CD4-positive, alpha-beta T cell (primary cell): ENCODE measurements at regions not wholly inside any gene's neighbourhood (a gene's known extent, or its start where the extent isn't known, plus 50 kb on each side); places are given as distances from the start of the nearest gene placed in this dataset.

Source experiments
- ATAC-seq: fragments of 200-7000 bp; cut with Tn5 transposase; one replicate; pipeline ENCODE4 v1.10.0; 2022; ENCODE audit warnings: mild to moderate bottlenecking; ENCODE audit not compliant: poor library complexity
- CTCF ChIA-PET: fragments of 350-600 bp; sonication (Branson Sonifier 250); formaldehyde crosslinking; loops from one replicate; lab custom pipeline; 2021; ENCODE audit warnings: antibody characterized with exemption, inconsistent platforms; lab: Charles Lee
- POLR2A ChIA-PET: fragments of 350-600 bp; sonication (Branson Sonifier 250); formaldehyde crosslinking; loops from one replicate; lab custom pipeline; 2021; ENCODE audit warnings: antibody characterized with exemption, inconsistent platforms; lab: Charles Lee
- DNase-seq, 14 experiments: peaks; one replicate each; pipeline ENCODE4 v3.0.0-alpha.2; 2013 to 2020; ENCODE audit warnings: mixed read lengths in 2 of 14
- H3K27ac ChIP-seq, 2 donors: one replicate each; pipeline versions ENCODE4 v1.5.1 to v1.7.0; 2013; ENCODE audit warnings: low read length in 2 of 2, low read depth in 1 of 2, mild to moderate bottlenecking in 1 of 2
- H3K27me3 ChIP-seq, 2 experiments: 1 replicate in 1 of 2; 2 replicates in 1 of 2; pipeline versions ENCODE4 v1.6.1 to v1.7.0; 2013; ENCODE audit warnings: low read length in 2 of 2, control low read depth in 1 of 2, mild to moderate bottlenecking in 1 of 2, moderate library complexity in 1 of 2; ENCODE audit not compliant: insufficient read depth in 2 of 2, control insufficient read depth in 1 of 2
- H3K36me3 ChIP-seq: one replicate; pipeline ENCODE4 v1.6.1; 2013; ENCODE audit warnings: low read length, control low read depth; ENCODE audit not compliant: insufficient read depth
- H3K4me1 ChIP-seq: one replicate; pipeline ENCODE4 v1.6.1; 2013; ENCODE audit warnings: low read length, control low read depth; ENCODE audit not compliant: insufficient read depth
- H3K4me3 ChIP-seq: one replicate; pipeline ENCODE4 v1.5.1; 2013; ENCODE audit warnings: mild to moderate bottlenecking, low read length, moderate library complexity
- H3K9me3 ChIP-seq, 2 experiments: 1 replicate in 1 of 2; 2 replicates in 1 of 2; pipeline versions ENCODE4 v1.6.1 to v1.7.0; 2013; ENCODE audit warnings: low read length in 2 of 2, mild to moderate bottlenecking in 2 of 2, control low read depth in 1 of 2, moderate library complexity in 1 of 2; ENCODE audit not compliant: control insufficient read depth in 1 of 2, insufficient read depth in 1 of 2
- H3K27ac Mint-ChIP-seq: one replicate; pipeline ENCODE4 v1.8.0; 2020; ENCODE audit warnings: mixed read lengths
- H3K27me3 Mint-ChIP-seq: one replicate; pipeline ENCODE4 v1.8.0; 2021; ENCODE audit warnings: mixed read lengths
- H3K36me3 Mint-ChIP-seq: one replicate; pipeline ENCODE4 v1.8.0; 2021; ENCODE audit warnings: low read depth, mixed read lengths
- H3K4me1 Mint-ChIP-seq: one replicate; pipeline ENCODE4 v1.8.0; 2021; ENCODE audit warnings: low read depth, mixed read lengths
- H3K4me3 Mint-ChIP-seq: one replicate; pipeline ENCODE4 v1.8.0; 2020; ENCODE audit warnings: mild to moderate bottlenecking, mixed read lengths
- H3K9me3 Mint-ChIP-seq: one replicate; pipeline ENCODE4 v1.8.0; 2020; ENCODE audit warnings: mixed read lengths
- intact Hi-C, 2 experiments: fragments of 100-400 bp; cut with DNase I in 1 of 2; cut with micrococcal nuclease in 1 of 2; formaldehyde crosslinking; loops; one replicate each; pipeline versions ENCODE4 v1.15.1 to v1.9.0; 2023 to 2025; cut with DNase I, micrococcal nuclease
- TF ChIP-seq, protein P1 (sequence below): fragments of 200-600 bp; IDR thresholded peaks from one replicate; pipeline ENCODE4 v1.8.0; 2022; ENCODE audit warnings: antibody characterized with exemption, mild to moderate bottlenecking

DNA sequence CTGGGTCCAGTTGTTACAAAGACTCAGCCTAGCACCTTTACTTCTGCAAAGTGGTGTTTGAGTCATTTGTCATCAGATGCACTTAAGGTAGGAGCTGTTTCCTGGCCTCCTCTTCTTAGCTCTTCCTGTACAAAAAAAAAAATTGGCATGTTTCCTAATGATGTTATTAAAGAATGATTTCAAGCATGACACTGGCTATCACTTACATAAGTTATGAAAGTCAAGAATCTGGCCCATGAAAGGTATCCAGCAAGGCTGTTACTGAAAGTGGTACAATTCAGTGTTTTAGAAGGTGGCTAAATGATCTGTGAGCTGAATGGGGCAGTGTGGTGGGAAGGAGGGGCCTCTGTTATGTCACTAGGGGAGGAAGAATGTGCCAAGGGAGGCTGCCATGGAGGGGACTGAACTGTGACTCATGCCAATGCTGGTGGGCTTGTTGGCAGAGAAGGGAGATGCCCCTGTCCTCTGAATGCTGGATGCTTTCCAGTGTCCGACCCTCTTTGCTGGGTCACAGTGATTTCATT is 175.1 kb upstream of the MAP1B start:
- Mint-ChIP-seq H3K36me3 (no peaks in the 10 kb centered on the region), H3K4me3 (no peak overlapping the region), H3K27ac (no peak overlapping the region), H3K27me3 (peaks cover 42% of the 10 kb centered on the region), H3K9me3 (peaks cover 7% of the 10 kb centered on the region), H3K4me1 (no peaks in the 10 kb centered on the region)
- intact Hi-C loops = no loop called here
- CTCF ChIA-PET = no interaction called here
- H3K9me3 ChIP-seq = peaks cover 0 to 3% of the 10 kb centered on the region in 2 experiments
- no peaks in the 10 kb centered on the region for H3K36me3 ChIP-seq
- H3K4me3 ChIP-seq = no peak overlapping the region
- TF ChIP-seq, protein P1, sequence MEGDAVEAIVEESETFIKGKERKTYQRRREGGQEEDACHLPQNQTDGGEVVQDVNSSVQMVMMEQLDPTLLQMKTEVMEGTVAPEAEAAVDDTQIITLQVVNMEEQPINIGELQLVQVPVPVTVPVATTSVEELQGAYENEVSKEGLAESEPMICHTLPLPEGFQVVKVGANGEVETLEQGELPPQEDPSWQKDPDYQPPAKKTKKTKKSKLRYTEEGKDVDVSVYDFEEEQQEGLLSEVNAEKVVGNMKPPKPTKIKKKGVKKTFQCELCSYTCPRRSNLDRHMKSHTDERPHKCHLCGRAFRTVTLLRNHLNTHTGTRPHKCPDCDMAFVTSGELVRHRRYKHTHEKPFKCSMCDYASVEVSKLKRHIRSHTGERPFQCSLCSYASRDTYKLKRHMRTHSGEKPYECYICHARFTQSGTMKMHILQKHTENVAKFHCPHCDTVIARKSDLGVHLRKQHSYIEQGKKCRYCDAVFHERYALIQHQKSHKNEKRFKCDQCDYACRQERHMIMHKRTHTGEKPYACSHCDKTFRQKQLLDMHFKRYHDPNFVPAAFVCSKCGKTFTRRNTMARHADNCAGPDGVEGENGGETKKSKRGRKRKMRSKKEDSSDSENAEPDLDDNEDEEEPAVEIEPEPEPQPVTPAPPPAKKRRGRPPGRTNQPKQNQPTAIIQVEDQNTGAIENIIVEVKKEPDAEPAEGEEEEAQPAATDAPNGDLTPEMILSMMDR = no peak
- H3K4me1 ChIP-seq = no peaks in the 10 kb centered on the region
- H3K27ac ChIP-seq = no peak overlapping the region
- POLR2A ChIA-PET = no interaction called here
- no peak for ATAC-seq
- H3K27me3 ChIP-seq = no peaks in the 10 kb centered on the region
- DNase-seq = no peak

DNA sequence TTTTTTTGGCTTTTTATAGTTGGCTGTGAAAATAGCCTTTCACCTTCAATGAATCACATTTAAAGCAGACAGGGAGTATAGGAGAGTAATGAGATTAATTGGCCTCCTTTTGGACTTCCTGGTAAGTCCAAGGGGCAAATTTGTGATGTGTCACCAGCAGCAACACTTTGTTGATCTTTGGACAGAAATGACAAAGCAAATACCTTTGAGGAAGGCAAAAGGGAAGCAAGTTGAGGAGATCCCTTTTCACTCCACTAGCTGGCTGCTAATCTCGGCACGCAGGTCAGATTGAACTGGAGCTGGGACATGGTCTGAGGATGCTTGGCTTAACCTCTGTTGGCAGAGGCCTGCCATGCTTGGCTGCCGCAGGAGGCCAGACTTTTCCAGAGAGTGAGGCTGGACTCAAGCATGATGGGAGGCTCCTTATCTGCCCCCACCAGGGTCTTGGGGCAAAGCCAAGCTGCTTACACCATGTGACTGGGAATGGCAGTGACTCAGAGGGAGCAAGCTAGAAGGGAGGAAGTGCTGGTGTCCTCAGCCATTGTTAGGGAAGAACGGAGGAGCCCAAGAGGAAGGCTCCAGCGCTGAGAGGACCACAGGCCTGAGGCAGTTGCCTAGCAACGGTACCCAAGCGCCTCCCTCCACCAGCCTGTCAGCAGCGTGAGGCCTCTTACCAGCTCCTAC is 174.5 kb upstream of the MAP1B start:
- intact Hi-C loops = no loop called here
- CTCF ChIA-PET = no interaction called here

DNA sequence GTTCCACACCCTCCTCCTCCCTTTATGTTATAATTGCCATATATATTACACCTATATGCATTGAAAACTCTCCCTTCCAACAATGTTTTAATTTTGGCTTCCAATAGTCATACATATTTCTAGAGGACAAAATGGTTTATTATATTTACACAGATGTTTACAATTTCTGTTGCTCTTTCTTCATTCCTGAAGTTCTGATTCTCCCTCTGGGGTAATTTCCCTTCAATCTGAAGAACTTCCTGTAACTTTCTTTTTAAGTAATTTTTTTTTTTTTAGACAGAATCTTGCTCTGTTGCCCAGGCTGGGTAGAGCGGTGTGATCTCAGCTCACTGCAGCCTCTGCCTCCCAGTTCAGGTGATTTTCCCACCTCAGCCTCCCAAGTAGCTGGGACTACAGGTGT is 173.0 kb upstream of the MAP1B start:
- TF ChIP-seq, protein P1 = no peak
- no peaks in the 10 kb centered on the region for H3K4me1 ChIP-seq
- no peak for ATAC-seq
- Mint-ChIP-seq H3K9me3 (no peaks in the 10 kb centered on the region), H3K4me3 (no peak overlapping the region), H3K27ac (no peak overlapping the region), H3K4me1 (no peaks in the 10 kb centered on the region), H3K36me3 (no peaks in the 10 kb centered on the region), H3K27me3 (peaks cover 50% of the 10 kb centered on the region)
- ChIA-PET CTCF (no interaction called here), POLR2A (no interaction called here)
- no peak for DNase-seq
- peaks cover 0 to 5% of the 10 kb centered on the region in 2 experiments for H3K9me3 ChIP-seq
- no peak overlapping the region for H3K27ac ChIP-seq
- no peaks in the 10 kb centered on the region for H3K27me3 ChIP-seq
- no peaks in the 10 kb centered on the region for H3K36me3 ChIP-seq
- H3K4me3 ChIP-seq = no peak overlapping the region
- intact Hi-C loops = no loop called here

More for the DNA sequence above, 174.5 kb upstream of the MAP1B start:
- TF ChIP-seq, protein P1 = no peak
- H3K4me1 ChIP-seq = no peaks in the 10 kb centered on the region
- H3K9me3 ChIP-seq = no peaks in the 10 kb centered on the region
- no peaks in the 10 kb centered on the region for H3K36me3 ChIP-seq
- H3K4me3 ChIP-seq = no peak overlapping the region
- H3K27ac ChIP-seq = no peak overlapping the region
- ATAC-seq (no peak), DNase-seq (no peak)
- POLR2A ChIA-PET = no interaction called here
- H3K36me3 Mint-ChIP-seq = no peaks in the 10 kb centered on the region
- H3K4me1 Mint-ChIP-seq = no peaks in the 10 kb centered on the region
- H3K9me3 Mint-ChIP-seq = peaks cover 1% of the 10 kb centered on the region
- H3K27ac Mint-ChIP-seq = no peak overlapping the region
- H3K27me3 Mint-ChIP-seq = peaks cover 42% of the 10 kb centered on the region
- H3K4me3 Mint-ChIP-seq = no peak overlapping the region
- no peaks in the 10 kb centered on the region for H3K27me3 ChIP-seq
